Activated CD4-positive, alpha-beta T cell treated with anti-CD3 and anti-CD28 coated beads, Interleukin-2, Interleukin-4, amounts not matched to agents 100 ng/mL and 50 ng/mL, durations not matched to agents 16 hours and 8 hours (primary cell): ENCODE measurements at regions not wholly inside any gene's neighbourhood (a gene's known extent, or its start where the extent isn't known, plus 50 kb on each side); places are given as distances from the start of the nearest gene placed in this dataset.

Experiments
- DNase-seq: peaks from one replicate; pipeline ENCODE4 v3.0.0-alpha.2; 2020; ENCODE audit warnings: low spot score

DNA sequence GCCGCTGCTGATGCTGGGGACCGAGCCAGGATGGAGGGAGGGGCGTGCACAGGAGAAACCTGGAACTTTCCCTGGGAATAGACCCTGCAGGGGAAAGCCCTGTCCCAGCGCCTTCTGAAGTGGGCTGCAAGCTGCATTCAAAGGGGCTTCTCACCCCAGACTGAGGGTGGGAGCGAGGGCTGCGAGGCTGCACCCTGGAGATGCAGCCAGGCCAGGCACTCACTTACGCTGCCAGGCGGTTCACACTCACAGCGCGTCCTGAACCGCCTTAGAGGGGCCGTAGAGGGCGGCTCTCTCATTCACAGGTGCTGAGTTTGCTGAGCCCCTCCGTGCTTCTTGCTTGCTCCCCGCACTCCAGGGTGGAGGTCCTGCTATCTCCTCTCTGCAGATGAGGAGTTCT lies 208.5 kb upstream of the C14orf180 start:
- no peak for DNase-seq

DNA sequence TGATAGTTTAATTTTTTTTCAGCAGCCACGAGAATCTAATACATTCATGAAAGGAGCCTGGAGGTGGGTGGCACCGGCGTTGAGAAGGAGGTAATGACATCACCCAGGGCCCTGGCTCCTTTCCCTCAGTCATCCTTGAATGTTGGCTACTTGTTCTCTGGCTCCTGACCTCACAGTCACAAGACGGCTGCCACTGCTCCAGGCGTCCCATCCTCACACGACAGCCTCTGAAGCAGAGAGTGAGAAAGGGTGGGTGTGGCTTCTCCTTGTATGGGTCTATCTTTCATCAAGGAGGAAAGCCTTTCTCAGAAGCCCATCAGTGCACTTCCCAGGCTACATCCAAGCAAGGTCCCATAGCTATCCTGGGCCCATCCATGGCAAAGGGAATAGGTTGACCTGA lies 207.6 kb upstream of the C14orf180 start:
- no peak for DNase-seq

DNA sequence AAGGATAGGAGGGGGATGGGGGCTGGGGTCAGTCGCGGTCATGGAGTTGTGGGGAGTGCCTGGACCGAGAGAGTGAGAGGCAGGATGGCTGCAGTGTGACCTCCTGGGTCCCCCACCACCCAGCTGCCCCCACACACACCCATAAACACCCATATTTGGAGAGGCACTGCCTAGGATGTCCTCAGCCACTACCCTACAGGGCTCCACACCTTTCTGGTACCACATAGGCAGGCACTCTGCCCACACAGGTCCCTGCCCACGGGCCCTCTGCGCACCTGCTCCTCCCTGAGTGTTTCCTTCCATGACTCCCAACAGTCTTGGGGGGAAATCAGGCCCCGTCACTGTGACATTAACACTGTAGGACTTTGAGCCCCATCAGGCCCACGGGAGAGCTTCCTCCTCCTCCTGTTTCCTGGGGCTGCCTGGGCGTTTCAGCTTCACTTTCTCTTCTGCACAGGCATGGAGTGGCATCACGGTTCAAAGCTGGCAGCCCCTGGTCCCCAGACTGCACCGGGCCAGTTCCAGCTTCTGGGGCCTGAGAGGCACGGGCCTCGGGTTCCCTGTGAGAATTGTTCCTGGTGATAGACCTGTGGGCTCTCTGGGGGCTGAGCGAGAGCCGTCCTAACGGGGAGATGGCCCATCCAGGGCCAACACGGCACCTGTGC lies 207.0 kb upstream of the C14orf180 start:
- no peak for DNase-seq

DNA sequence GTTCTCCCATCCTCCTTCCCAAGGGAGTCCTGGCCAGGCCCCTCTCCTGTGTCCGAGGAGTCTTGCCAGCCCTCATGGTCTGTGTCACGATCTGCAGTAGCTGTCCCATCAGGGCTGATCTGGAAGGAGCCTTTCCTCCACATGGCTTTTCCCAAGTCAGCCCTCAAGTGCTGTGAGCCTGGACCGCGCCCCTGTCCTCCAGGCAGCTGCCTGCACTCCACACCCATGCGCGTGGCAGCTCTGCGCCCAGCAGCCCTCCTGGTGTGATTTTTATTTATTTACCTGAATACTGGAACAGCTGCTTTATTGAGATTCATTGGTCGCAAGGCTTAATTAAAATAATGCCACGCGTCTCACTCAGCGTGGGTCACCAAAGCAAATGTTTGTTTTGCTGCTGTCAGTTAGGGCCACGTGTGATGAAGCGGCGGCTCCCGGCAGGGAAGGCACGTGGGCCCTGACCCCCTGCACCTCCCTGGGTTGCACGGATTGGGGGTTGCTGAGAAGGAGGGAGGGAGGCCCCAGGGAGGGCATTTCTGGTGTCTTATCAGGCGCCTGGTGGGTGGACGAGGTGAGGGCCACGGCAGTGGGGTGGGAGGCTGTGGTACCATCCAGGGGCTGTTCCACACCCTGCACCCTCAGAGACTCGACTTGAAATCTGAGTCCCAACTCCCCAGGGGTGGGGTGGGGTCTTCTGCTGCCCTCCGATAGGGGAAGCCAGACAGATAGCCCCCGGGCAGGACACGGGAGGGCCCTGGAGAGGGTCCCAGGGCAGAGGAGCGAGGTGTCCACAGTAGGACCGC lies 206.3 kb upstream of the C14orf180 start:
- no peak for DNase-seq

DNA sequence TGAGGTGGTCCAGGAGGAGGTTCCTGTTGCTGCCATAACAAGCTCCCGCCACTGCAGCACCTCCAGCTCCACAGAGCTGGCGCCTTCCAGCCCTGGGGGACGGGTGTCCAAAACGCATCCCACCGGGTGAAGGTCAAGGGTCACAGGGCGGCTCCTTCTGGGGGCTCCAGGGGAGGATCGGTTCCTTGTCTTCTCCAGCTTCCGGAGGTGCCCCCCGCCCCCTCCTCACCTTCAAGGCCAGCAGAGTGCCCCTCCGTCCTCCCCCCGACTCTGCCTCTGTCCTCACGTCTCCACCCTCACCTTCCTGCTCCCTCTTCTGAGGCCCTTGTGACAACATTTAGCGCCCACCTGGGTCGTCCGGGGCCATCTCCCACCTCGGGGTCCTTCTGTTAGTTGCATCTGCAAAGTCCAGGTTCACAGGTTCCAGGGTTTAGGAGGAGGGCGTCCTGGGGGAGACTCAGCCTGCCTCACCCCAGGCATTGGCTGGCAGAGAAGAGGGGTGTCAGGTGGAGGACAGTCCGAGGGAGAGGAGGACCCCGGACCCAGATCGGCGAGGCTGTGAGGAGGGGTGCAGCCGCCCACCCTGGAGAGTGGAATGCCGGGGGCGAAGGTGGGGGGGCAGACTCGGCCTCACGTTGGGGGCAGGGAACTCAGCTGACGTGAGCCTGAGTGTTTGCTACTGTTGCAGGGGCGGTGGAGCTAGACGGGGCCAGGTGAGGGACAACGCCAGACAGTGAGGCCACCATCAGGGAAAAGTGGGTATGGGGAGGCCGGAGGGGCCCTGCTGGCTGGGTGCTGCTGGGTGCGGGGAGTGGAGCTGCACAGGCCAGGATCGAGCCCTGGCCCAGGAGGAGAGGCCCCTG lies 205.5 kb upstream of the C14orf180 start:
- DNase-seq: no peak

DNA sequence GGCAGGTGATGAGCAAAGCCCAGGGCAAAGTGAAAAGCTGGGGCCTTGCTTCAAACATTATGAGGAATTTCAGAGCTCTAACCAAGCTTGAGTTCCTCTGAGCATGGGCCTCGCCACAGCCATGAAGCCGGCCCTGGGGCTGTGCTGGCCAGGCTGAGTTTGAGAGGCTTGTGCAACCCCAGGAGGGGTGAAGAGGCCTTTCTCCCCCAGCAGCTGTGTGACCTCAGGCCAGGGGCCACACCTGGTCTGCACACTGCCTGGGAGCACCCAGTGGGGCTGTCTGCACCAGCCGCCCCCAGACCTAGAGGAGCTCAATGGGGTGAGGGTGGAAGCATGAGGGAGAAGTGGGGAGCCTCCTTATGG lies 204.9 kb upstream of the C14orf180 start:
- DNase-seq: no peak

DNA sequence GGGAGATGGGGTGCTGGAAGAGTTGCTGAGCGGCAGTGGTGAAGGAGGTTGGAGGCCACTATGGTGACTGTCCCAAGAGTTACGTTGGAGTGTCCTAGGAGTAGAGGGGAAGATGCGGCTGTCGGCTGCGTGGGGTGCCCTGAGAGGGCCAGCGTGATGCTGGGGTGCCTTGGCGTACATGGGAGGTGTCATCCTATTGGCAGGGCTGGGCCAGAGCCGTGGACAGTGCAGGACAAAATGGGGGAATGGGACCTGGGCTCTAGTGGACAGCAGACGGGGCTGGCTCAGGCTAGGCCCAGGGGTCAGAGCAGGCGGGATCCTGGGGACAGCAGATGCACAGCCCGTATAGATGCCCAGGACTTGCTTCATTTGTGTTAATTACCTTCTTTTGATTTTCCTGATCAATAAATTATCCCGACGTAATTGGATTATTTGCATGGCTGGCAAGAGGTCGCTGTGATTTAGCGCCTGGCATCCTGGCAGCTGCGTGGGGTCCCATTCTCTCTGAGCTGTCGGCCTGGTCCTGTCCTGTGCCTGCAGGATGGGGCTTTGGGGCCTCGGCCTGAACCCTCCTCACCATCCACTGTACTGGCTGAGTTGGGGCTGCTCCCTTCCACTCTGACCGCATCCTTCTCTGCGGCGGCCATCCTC lies 203.9 kb upstream of the C14orf180 start:
- no peak for DNase-seq

DNA sequence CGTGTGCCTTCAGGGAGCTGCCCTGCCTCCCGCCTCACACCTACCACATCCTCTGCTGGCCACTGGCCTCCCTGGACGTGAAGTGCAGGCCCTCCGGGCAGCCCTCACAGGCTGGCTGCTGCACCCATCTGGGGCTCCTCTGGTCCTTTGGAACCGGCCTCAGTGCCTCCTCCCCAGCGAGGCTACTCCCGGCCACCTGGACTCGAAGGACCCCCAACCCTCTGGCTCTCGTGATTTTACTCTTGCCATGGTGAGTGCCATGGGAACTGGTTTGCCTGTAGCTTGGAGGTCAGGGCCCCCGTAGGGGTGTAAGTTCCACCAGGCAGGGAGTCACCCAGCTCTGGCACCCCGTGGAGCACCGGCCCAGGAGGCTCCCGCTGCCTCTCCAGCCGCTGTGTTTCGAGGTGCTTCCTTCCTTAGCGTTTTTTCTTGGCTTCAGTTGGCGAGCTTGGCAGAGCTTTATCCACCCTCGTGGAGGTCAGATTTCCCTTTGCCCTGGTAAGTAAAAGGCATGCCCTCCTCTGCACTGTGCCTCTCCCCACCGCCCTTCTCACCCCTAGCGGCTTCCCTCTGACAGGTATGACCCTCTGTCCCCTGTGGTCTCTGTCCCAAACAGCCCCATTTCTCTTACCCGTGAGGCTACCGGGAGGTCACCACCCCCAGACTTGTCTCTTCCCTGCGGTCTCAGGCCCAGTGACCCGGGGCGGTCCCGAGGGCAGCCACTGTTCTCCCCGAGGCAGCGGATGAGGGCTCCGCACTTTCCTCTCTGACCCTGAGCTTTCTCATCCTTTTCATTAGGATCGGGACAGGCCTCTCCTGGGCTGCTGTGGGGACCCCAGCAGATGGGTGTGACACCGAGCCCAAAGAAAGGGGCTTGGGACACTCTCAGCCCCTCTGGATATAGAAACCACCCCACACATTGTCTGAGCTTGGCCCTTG lies 203.1 kb upstream of the C14orf180 start:
- DNase-seq: no peak

DNA sequence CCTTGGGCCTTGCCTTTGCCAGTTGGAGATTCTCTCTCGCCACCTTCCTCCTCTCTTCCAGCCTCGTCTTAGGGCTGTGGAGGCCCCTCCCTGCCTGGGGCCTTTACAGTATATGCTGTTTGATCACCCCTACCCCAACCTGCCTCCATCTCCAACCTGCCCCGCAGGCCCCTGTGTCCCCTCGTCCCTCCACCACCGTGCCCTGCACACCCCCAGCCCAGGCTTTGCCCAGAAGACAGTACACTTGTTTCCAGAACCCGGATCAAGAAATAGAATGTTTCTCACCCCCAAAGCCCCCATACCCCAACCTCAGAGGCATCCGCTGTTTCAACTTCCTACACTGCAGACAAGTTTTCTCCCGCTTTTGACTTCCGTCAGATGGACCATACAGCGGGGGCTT lies 202.3 kb upstream of the C14orf180 start:
- DNase-seq: no peak

DNA sequence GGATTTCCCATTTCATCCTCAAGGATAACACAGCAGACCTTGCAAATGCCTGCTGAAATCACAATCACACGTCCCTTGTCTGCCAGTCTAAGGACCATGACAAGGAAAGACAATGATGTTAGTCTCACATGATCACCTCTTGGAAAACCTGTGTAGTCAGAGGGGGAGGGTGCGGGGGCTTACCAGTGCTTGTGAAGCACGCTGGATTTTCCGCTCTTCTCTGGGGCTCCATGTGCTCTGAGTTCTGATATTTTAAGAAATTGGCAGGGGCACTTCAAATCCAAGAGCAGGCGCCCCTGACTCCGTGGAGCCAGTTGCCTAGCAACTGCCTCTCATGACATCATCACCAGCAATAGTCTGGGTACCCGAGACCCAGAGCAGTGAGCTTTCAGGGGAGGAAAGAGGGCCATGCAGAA lies 200.9 kb upstream of the C14orf180 start:
- DNase-seq: no peak

DNA sequence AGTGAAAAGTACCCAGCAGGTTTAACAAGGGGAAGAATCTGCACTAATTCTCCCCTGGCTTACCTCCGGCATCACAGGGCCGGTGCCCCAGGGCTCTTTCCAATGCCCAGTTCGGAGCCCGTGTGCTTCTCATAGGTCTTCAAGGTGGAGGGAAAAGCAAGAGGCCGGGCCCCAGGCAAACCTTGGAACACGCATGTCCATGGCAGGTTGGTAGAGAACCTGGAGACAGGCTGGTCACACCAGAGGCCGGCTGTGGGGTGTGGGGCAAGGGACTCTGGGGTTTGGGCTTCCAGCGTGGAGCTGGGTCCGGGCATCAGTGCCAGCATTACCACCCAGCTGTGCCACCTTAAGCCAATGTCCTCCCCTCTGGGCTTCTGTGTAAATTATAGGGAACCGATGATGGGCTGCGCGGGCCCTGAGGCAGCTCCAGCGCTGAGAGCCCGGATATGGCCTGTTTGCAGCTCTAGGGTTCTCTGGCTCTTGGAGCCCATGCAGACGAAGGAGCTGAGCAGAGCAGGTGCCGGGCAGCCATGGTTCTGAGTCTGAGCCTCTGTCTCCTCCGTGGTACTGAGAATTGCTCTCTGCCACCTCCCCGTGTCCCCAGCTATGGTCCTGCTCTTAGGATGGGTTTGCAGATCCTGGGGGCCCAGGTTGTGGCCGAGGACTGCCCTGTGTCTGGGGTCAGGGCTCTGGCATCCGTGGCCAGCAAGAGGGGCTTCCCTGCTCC lies 197.0 kb upstream of the C14orf180 start:
- DNase-seq: no peak

DNA sequence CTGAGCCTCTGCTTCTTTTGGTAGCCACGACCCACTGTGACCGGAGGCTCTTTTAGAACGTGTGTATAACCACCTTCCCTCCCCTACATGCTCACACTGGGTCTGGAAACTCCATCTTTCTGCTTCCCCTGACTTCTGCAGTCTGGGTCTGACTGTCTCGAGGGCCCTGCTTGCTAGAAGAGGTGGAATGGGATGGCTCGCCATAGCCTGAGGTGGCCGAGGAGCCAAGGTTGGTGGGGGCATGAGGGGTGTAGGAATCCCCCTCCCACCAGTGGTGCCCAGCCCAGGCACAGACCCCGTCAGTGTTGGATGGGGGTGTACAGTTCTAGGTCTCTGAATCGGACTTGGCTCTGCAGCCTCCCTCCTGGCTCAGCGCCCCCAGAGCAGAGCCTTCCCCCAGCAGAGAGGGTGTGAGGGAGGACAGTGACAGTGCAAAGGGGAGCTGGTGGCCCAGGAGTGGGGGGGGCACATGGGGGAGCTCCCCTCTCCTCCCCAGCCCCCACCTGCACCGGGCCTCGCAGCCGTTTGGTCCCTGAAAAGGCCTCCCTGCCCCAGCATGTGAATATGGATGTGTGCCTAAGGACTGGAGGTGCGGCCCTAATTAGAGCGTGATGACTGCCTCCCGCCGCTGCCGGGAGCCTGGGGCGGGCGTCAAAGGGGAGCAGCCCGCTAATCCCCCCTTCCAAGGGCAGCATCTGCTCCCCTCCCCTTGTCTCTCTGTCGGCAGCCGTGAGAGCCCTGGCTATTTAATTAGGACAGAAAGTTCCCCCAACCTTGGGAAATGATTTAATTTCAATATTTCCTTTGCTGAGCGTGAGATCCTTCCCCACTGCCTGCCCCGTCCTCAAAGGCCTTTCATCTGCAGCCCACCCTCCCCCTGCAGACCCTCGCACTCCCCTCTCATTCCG lies 196.2 kb upstream of the C14orf180 start:
- no peak for DNase-seq

DNA sequence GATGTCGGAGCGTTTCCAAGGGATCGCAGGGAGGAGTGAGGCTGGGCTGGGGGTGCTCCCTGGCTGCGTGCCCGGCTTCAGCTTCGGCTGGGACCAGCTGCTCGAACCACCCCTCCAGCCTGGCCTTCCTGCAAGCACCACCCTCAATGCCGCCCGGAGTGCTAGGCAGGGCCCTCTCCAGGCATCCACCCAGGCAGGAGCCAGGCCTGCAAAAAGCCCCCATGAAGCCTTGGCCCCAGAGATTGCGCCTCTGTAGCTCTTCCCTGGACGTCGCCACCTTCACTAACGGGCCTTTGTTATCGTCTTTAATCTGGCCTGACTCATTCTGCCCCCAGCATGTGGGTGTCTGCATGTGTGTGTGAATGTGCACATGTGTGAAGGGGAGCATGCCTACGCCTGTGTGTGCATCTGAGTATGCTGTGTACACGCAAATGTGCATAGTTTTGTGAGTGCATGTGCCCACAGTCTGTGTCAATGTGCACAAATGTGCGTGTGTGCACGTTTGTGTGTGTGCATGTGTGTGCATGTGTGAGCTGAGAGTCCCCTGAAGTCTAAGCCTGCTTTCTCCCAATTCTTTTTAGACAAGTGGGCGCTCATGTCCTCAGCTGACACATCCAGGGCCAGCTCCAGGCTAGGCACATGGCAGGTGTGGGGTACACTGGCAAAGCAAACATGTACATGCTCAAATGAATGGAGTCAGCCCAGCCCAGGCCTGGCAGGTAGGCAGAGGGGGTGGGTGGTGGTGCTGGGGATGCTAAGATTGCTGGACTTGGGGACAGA lies 195.4 kb upstream of the C14orf180 start:
- no peak for DNase-seq

DNA sequence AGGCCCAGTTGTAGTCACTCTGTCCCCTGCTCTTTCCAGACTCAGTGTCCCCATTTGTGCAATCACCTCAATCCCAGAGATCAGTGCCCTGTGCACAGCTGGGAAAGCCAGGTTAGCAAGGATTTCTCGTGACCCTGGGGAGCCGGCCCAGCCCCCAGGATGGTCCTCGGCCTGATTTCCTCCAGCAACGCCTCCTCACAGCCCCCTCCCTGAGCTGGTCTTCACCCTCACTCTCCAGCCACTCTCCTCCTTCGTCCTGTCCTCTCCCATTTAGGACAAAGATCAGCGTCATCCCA lies 194.8 kb upstream of the C14orf180 start:
- DNase-seq: no peak

DNA sequence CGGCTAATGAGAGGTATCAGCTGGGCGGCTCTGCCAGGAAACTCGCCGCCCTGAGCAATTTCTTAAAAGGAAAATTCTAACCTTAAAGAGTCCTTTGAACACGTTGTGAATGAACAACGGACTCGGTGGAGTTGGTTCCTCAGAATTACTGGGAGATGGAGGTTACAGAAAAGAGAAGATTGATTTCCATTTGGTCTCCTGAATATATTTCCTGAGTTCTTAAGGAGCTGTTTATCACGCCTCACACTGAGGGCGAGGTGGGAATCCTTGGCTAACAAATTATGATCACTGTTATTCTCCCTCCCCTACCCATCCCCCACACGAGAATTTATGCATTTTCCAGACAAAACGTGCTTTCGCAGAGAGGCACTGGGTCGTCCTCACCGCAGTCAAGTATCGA lies 194.5 kb upstream of the C14orf180 start:
- DNase-seq: no peak

DNA sequence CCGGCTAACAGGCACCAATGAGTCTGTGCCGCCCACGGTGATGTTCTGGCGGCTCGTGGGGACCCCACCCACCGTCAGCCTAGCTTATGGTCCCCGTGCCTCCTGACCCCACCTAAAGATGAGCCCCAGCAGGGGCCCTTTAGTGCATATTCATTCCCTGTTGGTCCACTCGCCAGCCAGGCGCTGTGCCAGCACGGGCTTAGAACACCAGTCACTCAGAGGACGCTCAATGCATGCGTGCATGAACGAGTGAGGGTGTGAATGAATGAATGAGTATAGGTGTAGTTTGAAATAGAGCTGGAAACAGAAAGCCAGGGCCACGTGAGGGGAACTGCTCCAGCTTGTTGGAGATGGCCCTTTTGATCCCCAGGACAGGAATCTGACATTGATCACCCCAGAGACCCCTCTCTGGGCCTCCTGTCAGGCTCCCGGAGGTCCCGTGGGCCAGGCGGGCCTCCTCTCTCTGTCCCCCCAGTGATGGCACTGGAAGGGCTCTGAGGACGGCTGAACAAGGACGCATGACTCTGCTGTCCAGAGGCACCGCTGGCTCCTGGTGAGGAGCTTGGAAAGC lies 193.9 kb upstream of the C14orf180 start:
- DNase-seq: no peak

DNA sequence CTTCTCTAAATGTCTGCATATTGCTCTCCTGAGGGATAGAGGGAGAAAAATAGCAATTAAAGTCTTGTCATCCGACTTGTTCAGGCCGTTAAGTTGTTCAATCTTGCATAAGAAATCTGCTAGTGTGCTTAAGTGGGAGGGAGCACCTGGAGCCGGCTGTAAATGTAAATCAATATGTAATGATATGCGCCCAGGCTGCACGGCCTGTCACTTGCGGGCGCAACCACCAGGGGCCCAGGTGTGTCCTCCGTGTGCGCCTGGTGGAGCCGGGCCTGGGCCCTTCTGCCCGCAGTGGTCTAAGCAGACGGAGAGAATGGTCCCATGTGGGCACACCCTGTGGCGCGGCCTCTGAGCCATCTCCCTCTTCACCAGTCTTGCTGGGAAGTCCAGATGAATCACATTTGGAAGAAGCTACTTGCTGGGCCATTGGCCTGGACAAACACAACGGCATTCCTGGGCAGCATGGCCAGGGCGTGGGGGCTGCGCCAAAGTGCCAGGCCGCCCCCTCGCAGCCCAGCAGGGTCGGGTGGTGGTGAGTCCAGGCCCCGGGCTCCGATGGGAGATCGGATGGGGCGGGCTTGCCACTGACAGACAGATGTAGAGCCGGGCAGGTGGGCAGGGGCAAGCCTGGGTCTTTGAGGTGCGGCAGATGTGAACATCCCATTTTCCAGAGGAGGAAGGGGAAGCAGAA lies 193.3 kb upstream of the C14orf180 start:
- DNase-seq: no peak
